PC-9 (cell line): ENCODE measurements at regions not wholly inside any gene's neighbourhood (a gene's known extent, or its start where the extent isn't known, plus 50 kb on each side); places are given as distances from the start of the nearest gene placed in this dataset.

Experiments
- EZH2 ChIP-seq: fragments of 200-600 bp; sonication (generic); IDR thresholded peaks from 2 replicates; pipeline ENCODE4 v1.8.0; 2017; ENCODE audit warnings: antibody characterized with exemption, low read depth
- TF ChIP-seq, protein P1 (sequence below): fragments of 200-600 bp; sonication (generic); conservative IDR thresholded peaks from 2 replicates; pipeline ENCODE4 v1.6.1; 2017; ENCODE audit warnings: mixed run types, antibody characterized with exemption, mild to moderate bottlenecking, moderate library complexity

DNA sequence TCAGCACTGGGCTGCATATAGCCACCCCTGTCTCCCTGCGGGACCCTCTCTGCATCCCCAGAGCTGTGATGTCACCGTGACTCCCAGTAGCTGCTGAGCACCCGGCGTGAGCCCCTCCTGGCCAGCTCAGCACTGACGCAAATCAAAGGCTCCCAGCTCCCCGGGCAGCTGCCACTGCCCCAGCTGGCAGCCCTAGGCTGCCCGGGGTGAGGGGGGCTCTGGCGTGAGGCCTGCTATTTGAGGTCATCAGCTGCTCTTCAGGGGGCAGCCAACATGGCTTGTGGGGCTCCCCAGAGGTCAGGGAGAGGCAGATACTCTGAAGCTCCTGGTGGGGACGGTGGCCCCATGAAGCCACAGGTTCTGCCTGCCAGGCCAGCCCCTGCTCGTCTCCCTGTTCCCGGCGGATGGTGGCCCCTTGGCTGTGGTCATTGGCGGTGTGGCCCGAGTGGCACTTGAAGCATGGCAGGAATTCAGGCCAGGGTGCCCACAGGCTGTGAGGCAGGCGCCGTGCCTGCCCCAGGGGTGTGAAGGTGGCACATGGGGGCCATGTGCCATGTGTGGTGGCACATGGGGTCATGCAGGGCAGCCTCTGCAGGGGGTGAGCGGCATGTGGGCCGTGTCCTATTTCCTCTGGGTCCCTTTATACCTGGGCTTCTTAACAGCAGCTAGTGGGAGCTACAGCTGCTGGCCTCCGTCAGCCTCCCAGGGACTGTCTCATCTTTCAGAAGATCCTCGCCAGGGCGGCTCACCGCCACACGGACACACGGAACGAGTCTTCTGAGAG lies 85.4 kb downstream of the SIK1 start:
- TF ChIP-seq, protein P1, sequence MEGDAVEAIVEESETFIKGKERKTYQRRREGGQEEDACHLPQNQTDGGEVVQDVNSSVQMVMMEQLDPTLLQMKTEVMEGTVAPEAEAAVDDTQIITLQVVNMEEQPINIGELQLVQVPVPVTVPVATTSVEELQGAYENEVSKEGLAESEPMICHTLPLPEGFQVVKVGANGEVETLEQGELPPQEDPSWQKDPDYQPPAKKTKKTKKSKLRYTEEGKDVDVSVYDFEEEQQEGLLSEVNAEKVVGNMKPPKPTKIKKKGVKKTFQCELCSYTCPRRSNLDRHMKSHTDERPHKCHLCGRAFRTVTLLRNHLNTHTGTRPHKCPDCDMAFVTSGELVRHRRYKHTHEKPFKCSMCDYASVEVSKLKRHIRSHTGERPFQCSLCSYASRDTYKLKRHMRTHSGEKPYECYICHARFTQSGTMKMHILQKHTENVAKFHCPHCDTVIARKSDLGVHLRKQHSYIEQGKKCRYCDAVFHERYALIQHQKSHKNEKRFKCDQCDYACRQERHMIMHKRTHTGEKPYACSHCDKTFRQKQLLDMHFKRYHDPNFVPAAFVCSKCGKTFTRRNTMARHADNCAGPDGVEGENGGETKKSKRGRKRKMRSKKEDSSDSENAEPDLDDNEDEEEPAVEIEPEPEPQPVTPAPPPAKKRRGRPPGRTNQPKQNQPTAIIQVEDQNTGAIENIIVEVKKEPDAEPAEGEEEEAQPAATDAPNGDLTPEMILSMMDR: no peak
- TF ChIP-seq EZH2: no peak
